ENCODE measurements at regions not wholly inside any gene's neighbourhood (a gene's known extent, or its start where the extent isn't known, plus 50 kb on each side); places are given as distances from the start of the nearest gene placed in this dataset.
"Not testable (repeated sequence)": the region's sequence is repeated elsewhere in the genome, so short reads cannot be mapped to it uniquely, and the experiment has no call there.

DNA sequence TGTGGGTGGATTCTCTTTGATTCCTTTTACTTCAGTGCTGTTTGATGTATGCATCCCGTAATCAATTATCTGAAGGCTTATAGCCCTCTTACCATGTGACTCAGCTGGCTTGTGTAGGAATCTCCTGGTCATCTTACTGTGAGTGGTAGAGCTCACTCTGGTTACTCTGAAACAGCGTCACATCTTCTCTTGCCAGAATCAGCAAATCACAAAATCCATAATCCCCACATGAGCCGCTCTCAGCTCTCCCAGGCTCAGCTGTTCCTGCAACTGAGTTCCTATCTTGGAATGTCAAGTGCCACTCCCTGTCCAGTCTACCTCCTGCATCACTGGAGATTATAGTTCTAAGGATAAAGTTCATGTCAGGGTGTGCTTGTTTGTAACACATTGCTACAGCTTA, 278.0 kb downstream of the FBXO8 start:
- Histone ChIP-seq H3K4me3 (ENCODE audit: low read depth in 1 of 2, low read length in 2 of 2) (no peak overlapping the region), H3K9me3 (ENCODE audit: control insufficient read depth in 2 of 2, insufficient read depth in 1 of 2, low read depth in 1 of 2, low read length in 1 of 2) (no peaks in the 10 kb centered on the region), H3K27me3 (ENCODE audit: control insufficient read depth in 1 of 2, insufficient read depth in 2 of 2, low read length in 2 of 2) (no peaks in the 10 kb centered on the region), H3K4me1 (ENCODE audit: control insufficient read depth in 2 of 2, insufficient read depth in 2 of 2, low read length in 1 of 2) (no peaks in the 10 kb centered on the region), H3K36me3 (ENCODE audit: control insufficient read depth in 2 of 2, insufficient read depth in 2 of 2, low read length in 1 of 2) (no peaks in the 10 kb centered on the region), H3K27ac (ENCODE audit: low read depth in 2 of 2, low read length in 1 of 2) (no peak overlapping the region)
- 77 to 78% methylated on average over 3 of the region's 3 CpGs for WGBS, 2 donors

DNA sequence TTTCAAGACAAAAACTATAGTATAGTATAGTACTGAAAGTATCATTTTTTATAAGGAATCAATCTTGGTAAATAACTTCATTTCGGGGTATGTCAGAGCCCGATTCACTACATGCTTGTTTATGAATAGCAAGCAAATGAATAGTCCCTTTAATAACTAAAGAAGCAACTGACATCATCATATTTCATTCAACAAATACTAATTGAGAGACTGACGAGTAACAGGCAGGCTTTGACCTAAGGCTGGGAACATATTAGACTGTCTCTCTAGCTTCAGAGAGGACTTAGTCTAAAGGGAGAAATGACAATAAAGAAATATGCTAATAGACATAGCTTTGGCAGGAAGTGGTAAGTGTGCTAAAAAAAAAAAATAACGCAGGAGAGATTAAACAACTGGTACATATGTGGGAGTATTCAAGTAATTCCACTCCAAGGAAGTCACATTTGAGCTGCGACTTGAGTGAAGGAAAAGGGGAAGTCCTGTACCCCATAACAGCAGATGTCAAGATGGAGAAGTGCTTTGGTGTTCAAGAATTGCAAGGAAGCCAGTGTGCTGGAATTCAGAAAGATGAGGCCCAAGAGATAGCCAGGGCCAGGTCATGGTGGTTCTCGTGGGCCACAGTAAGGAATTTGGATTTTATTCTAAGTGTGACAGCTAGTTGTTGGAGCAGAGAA, 284.9 kb downstream of the FBXO8 start:
- WGBS, 2 donors: 61% methylated on average over 6 of the region's 6 CpGs
- Histone ChIP-seq H3K9me3 (ENCODE audit: control insufficient read depth in 2 of 2, insufficient read depth in 1 of 2, low read depth in 1 of 2, low read length in 1 of 2) (no peaks in the 10 kb centered on the region), H3K4me1 (ENCODE audit: control insufficient read depth in 2 of 2, insufficient read depth in 2 of 2, low read length in 1 of 2) (no peaks in the 10 kb centered on the region), H3K27ac (ENCODE audit: low read depth in 2 of 2, low read length in 1 of 2) (no peak overlapping the region), H3K4me3 (ENCODE audit: low read depth in 1 of 2, low read length in 2 of 2) (no peak overlapping the region), H3K27me3 (ENCODE audit: control insufficient read depth in 1 of 2, insufficient read depth in 2 of 2, low read length in 2 of 2) (no peaks in the 10 kb centered on the region), H3K36me3 (ENCODE audit: control insufficient read depth in 2 of 2, insufficient read depth in 2 of 2, low read length in 1 of 2) (no peaks in the 10 kb centered on the region)

DNA sequence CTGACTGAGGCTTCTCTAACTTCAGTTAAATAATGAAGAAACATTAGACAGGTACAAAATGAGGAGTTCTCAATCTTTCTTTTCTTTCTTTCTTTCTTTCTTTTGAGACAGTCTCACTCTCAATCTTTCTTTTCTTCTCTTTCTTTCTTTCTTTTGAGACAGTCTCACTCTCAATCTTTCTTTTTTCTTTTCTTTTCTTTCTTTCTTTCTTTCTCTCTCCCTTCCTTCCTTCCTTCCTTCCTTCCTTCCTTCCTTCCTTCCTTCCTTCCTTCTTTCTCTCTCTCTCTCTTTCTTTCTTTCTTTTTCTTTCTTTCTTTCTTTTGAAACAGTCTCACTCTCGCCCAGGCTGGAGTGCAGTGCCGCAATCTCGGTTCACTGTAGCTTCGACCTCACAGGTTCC, 287.7 kb downstream of the FBXO8 start:
- H3K4me1 ChIP-seq (ENCODE audit: control insufficient read depth in 2 of 2, insufficient read depth in 2 of 2, low read length in 1 of 2); H3K36me3 ChIP-seq (ENCODE audit: control insufficient read depth in 2 of 2, insufficient read depth in 2 of 2, low read length in 1 of 2); H3K27ac ChIP-seq (ENCODE audit: low read depth in 2 of 2, low read length in 1 of 2); H3K4me3 ChIP-seq (ENCODE audit: low read depth in 1 of 2, low read length in 2 of 2); H3K9me3 ChIP-seq (ENCODE audit: control insufficient read depth in 2 of 2, insufficient read depth in 1 of 2, low read depth in 1 of 2, low read length in 1 of 2); H3K27me3 ChIP-seq (ENCODE audit: control insufficient read depth in 1 of 2, insufficient read depth in 2 of 2, low read length in 2 of 2): not testable (repeated sequence)
- 90 to 93% methylated on average over 4 of the region's 4 CpGs for WGBS, 2 donors

DNA sequence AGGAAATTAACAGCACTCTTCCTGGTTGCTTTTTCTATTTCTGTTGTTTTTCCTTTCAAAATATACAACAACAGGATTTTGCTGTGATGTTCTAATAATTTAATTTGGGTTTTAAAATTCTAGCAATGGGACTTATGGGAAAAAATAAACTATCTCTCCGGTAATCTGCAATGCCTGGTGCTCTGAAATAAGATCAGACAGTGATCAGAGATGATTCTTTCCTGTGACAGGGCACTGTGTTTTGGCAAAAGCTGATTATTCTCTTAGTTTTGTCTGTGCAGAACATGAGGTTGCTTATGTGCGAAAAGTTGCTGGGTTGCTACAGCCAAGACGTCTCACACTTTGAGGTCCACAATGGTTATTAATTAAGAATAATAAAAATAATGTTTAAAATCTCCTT, 291.7 kb downstream of the FBXO8 start:
- no peaks in the 10 kb centered on the region for H3K36me3 ChIP-seq (ENCODE audit: control insufficient read depth in 2 of 2, insufficient read depth in 2 of 2, low read length in 1 of 2)
- WGBS, 2 donors: 81 to 90% methylated on average over 3 of the region's 3 CpGs
- no peaks in the 10 kb centered on the region for H3K4me1 ChIP-seq (ENCODE audit: control insufficient read depth in 2 of 2, insufficient read depth in 2 of 2, low read length in 1 of 2)
- no peak overlapping the region for H3K27ac ChIP-seq (ENCODE audit: low read depth in 2 of 2, low read length in 1 of 2)
- H3K9me3 ChIP-seq (ENCODE audit: control insufficient read depth in 2 of 2, insufficient read depth in 1 of 2, low read depth in 1 of 2, low read length in 1 of 2): no peaks in the 10 kb centered on the region
- H3K4me3 ChIP-seq (ENCODE audit: low read depth in 1 of 2, low read length in 2 of 2): no peak overlapping the region
- H3K27me3 ChIP-seq (ENCODE audit: control insufficient read depth in 1 of 2, insufficient read depth in 2 of 2, low read length in 2 of 2): no peaks in the 10 kb centered on the region

DNA sequence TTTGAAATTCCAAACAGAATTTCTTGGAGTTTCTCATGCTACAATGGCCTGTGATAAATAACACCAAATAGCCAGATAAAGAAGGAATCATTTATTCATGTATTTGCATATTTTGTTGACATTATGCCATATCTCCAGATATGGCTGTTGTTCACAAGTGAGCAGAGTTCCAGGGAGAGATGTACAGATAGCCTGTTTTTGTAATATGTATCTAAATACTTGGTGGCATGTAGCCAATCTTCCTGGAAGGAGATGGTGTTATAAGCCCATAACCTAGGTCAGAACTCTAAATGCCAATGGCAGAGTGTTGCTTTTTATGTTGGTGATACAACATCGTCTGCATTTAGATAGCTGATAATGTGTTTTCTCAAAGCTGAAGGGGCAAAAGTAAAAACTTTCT, 292.2 kb downstream of the FBXO8 start:
- Histone ChIP-seq H3K4me3 (ENCODE audit: low read depth in 1 of 2, low read length in 2 of 2) (no peak overlapping the region), H3K9me3 (ENCODE audit: control insufficient read depth in 2 of 2, insufficient read depth in 1 of 2, low read depth in 1 of 2, low read length in 1 of 2) (no peaks in the 10 kb centered on the region), H3K27me3 (ENCODE audit: control insufficient read depth in 1 of 2, insufficient read depth in 2 of 2, low read length in 2 of 2) (no peaks in the 10 kb centered on the region), H3K27ac (ENCODE audit: low read depth in 2 of 2, low read length in 1 of 2) (no peak overlapping the region), H3K4me1 (ENCODE audit: control insufficient read depth in 2 of 2, insufficient read depth in 2 of 2, low read length in 1 of 2) (no peaks in the 10 kb centered on the region), H3K36me3 (ENCODE audit: control insufficient read depth in 2 of 2, insufficient read depth in 2 of 2, low read length in 1 of 2) (no peaks in the 10 kb centered on the region)
- 71 to 75% methylated on average over 1 of the region's 1 CpG for WGBS, 2 donors

DNA sequence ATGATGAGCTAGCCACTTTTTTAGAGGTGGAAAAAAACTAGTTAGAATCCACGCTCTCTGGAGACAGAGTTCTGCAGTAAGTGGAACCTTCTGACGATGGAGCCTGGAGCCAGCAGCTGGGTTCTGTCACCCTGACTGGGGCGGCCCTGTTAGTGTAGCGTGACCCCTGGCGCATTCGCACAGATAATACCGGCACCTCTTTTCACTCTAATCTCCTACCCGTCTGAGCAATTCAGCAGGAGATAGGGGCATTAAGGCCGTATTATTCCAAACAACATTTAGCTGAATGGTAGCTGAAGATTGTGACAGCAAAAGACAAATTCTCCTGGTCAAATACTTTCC, 292.6 kb downstream of the FBXO8 start:
- no peak overlapping the region for H3K27ac ChIP-seq (ENCODE audit: low read depth in 2 of 2, low read length in 1 of 2)
- H3K4me1 ChIP-seq (ENCODE audit: control insufficient read depth in 2 of 2, insufficient read depth in 2 of 2, low read length in 1 of 2): no peaks in the 10 kb centered on the region
- H3K36me3 ChIP-seq (ENCODE audit: control insufficient read depth in 2 of 2, insufficient read depth in 2 of 2, low read length in 1 of 2): no peaks in the 10 kb centered on the region
- no peaks in the 10 kb centered on the region for H3K9me3 ChIP-seq (ENCODE audit: control insufficient read depth in 2 of 2, insufficient read depth in 1 of 2, low read depth in 1 of 2, low read length in 1 of 2)
- no peaks in the 10 kb centered on the region for H3K27me3 ChIP-seq (ENCODE audit: control insufficient read depth in 1 of 2, insufficient read depth in 2 of 2, low read length in 2 of 2)
- no peak overlapping the region for H3K4me3 ChIP-seq (ENCODE audit: low read depth in 1 of 2, low read length in 2 of 2)
- WGBS, 2 donors: 32 to 36% methylated on average over 9 of the region's 9 CpGs

DNA sequence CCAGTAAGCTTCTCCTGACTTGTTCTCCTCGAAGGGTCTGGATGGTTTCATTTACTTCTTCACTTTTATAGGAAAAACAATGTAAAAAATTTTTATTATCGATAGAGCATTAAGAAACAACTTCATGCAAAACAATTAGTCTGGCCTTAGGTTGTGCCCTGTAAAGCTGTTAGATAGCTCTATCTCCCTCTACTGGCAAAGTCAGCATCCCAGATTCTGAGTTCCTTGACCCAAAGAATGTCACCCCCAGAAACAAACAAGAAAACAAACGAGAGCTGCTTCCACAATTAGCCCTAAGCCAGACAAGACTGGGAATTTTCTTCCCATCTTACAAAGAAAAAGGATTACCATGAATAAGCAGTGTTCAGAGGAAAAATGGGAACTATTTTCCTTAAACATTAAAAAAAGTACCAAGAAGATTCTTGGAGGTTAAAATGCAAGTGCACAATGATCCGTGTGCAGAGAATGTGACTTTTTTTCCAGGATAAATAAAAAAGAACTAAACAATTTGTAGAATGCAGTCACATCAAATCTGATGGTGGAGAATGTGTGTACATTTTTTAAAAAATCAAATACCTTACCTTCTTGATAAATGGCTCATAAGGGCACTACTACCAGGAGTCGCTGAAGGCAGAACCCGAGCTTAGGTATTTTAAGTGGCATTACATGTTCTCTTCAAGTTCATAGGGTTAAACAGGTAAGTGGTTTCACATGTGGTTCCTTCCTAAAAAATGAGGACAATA, 293.2 kb downstream of the FBXO8 start:
- Histone ChIP-seq H3K4me1 (ENCODE audit: control insufficient read depth in 2 of 2, insufficient read depth in 2 of 2, low read length in 1 of 2) (no peaks in the 10 kb centered on the region), H3K27ac (ENCODE audit: low read depth in 2 of 2, low read length in 1 of 2) (no peak overlapping the region), H3K4me3 (ENCODE audit: low read depth in 1 of 2, low read length in 2 of 2) (no peak overlapping the region), H3K27me3 (ENCODE audit: control insufficient read depth in 1 of 2, insufficient read depth in 2 of 2, low read length in 2 of 2) (no peaks in the 10 kb centered on the region), H3K9me3 (ENCODE audit: control insufficient read depth in 2 of 2, insufficient read depth in 1 of 2, low read depth in 1 of 2, low read length in 1 of 2) (no peaks in the 10 kb centered on the region), H3K36me3 (ENCODE audit: control insufficient read depth in 2 of 2, insufficient read depth in 2 of 2, low read length in 1 of 2) (no peaks in the 10 kb centered on the region)
- WGBS, 2 donors: 35 to 40% methylated on average over 6 of the region's 6 CpGs

DNA sequence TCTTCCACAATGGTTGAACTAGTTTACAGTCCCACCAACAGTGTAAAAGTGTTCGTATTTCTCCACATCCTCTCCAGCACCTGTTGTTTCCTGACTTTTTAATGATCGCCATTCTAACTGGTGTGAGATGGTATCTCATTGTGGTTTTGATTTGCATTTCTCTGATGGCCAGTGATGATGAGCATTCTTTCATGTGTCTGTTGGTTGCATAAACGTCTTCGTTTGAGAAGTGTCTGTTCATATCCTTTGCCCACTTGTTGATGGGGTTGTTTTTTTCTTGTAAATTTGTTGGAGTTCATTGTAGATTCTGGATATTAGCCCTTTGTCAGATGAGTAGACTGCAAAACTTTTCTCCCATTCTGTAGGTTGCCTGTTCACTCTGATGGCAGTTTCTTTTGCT, 319.9 kb downstream of the FBXO8 start:
- not testable (repeated sequence) for H3K4me1 ChIP-seq (ENCODE audit: control insufficient read depth in 2 of 2, insufficient read depth in 2 of 2, low read length in 1 of 2); H3K27me3 ChIP-seq (ENCODE audit: control insufficient read depth in 1 of 2, insufficient read depth in 2 of 2, low read length in 2 of 2); H3K4me3 ChIP-seq (ENCODE audit: low read depth in 1 of 2, low read length in 2 of 2); H3K27ac ChIP-seq (ENCODE audit: low read depth in 2 of 2, low read length in 1 of 2); H3K9me3 ChIP-seq (ENCODE audit: control insufficient read depth in 2 of 2, insufficient read depth in 1 of 2, low read depth in 1 of 2, low read length in 1 of 2); H3K36me3 ChIP-seq (ENCODE audit: control insufficient read depth in 2 of 2, insufficient read depth in 2 of 2, low read length in 1 of 2)
- WGBS, 2 donors: 74 to 84% methylated on average over 3 of the region's 4 CpGs

DNA sequence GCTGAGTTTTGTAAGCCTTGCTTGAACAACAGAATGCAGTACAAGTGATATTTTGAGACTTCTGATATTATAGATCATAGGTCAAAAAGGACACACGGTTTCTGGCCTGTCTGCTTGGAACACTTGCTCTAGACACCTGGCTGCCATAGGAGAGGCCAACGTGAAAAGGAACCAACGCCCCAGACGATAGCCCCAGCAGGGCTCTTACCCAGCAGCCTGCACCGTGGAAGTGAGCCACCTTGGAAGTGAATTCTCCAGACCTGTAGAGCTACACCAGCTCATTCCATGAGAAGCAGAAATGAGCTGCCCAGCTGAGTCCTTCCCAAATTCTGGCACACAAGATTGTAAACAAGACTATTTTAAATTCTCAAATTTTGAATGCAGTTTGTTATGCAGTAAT, 323.1 kb downstream of the FBXO8 start:
- Histone ChIP-seq H3K27me3 (ENCODE audit: control insufficient read depth in 1 of 2, insufficient read depth in 2 of 2, low read length in 2 of 2) (no peaks in the 10 kb centered on the region), H3K4me3 (ENCODE audit: low read depth in 1 of 2, low read length in 2 of 2) (no peak overlapping the region), H3K4me1 (ENCODE audit: control insufficient read depth in 2 of 2, insufficient read depth in 2 of 2, low read length in 1 of 2) (no peaks in the 10 kb centered on the region), H3K36me3 (ENCODE audit: control insufficient read depth in 2 of 2, insufficient read depth in 2 of 2, low read length in 1 of 2) (no peaks in the 10 kb centered on the region), H3K9me3 (ENCODE audit: control insufficient read depth in 2 of 2, insufficient read depth in 1 of 2, low read depth in 1 of 2, low read length in 1 of 2) (no peaks in the 10 kb centered on the region), H3K27ac (ENCODE audit: low read depth in 2 of 2, low read length in 1 of 2) (no peak overlapping the region)
- WGBS, 2 donors: 65 to 73% methylated on average over 5 of the region's 5 CpGs

DNA sequence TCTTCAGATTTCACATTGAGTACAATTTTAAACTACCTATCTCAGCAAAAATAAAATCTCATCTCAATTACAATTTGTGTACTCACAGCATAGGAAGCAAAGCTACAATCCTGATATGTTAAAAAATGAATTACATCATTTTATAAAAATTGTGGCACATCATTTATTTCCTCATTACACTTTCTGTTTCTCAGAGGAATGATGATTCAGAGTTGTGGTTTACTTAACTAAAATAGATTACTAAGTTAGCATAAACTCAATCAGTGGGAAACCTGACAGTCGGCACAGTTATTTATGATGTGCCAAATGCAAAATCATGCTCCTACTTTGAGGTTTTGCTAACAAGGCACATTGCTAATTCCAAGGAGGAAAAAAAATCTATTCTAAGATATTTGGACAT, 325.0 kb downstream of the FBXO8 start:
- no peaks in the 10 kb centered on the region for H3K27me3 ChIP-seq (ENCODE audit: control insufficient read depth in 1 of 2, insufficient read depth in 2 of 2, low read length in 2 of 2)
- H3K4me1 ChIP-seq (ENCODE audit: control insufficient read depth in 2 of 2, insufficient read depth in 2 of 2, low read length in 1 of 2): no peaks in the 10 kb centered on the region
- no peak overlapping the region for H3K27ac ChIP-seq (ENCODE audit: low read depth in 2 of 2, low read length in 1 of 2)
- H3K9me3 ChIP-seq (ENCODE audit: control insufficient read depth in 2 of 2, insufficient read depth in 1 of 2, low read depth in 1 of 2, low read length in 1 of 2): no peaks in the 10 kb centered on the region
- no peaks in the 10 kb centered on the region for H3K36me3 ChIP-seq (ENCODE audit: control insufficient read depth in 2 of 2, insufficient read depth in 2 of 2, low read length in 1 of 2)
- H3K4me3 ChIP-seq (ENCODE audit: low read depth in 1 of 2, low read length in 2 of 2): no peak overlapping the region
- 25 to 40% methylated on average over 1 of the region's 1 CpG for WGBS, 2 donors
